ENCODE measurements at regions not wholly inside any gene's neighbourhood (a gene's known extent, or its start where the extent isn't known, plus 50 kb on each side); places are given as distances from the start of the nearest gene placed in this dataset.

- Histone ChIP-seq H3K27me3 (ENCODE audit: control insufficient read depth, extremely low read depth, insufficient read depth, low read length) (no peaks in the 10 kb centered on the region), H2AFZ (ENCODE audit: control insufficient read depth, low read length) (no peak overlapping the region), H3K9me1 (ENCODE audit: control insufficient read depth, extremely low read depth, insufficient read depth, low read length) (no peaks in the 10 kb centered on the region), H3K9me3 (ENCODE audit: control insufficient read depth, low read depth, low read length) (no peaks in the 10 kb centered on the region), H3K27ac (ENCODE audit: control insufficient read depth, insufficient read depth, low read length) (no peak overlapping the region), H3K36me3 (ENCODE audit: control insufficient read depth in 2 of 2, extremely low read depth in 1 of 2, insufficient read depth in 2 of 2, low read length in 2 of 2) (no peaks in the 10 kb centered on the region), H3K4me1 (ENCODE audit: control insufficient read depth, extremely low read depth, insufficient read depth, low read length) (no peaks in the 10 kb centered on the region), H3K79me2 (ENCODE audit: control insufficient read depth, insufficient read depth, low read length) (no peaks in the 10 kb centered on the region), H3K9ac (ENCODE audit: control insufficient read depth, extremely low read depth, insufficient read depth, low read length) (no peak overlapping the region), H3K4me3 (ENCODE audit: control insufficient read depth in 2 of 3, extremely low read depth in 1 of 3, insufficient read depth in 2 of 3, low read depth in 1 of 3, low read length in 3 of 3) (no peak overlapping the region), H3K4me2 (ENCODE audit: control insufficient read depth, extremely low read depth, insufficient read depth, low read depth, low read length) (no peak overlapping the region), H4K20me1 (ENCODE audit: control insufficient read depth, extremely low read depth, insufficient read depth, low read length) (no peaks in the 10 kb centered on the region)
- DNase-seq (ENCODE audit: low read depth, low spot score) (no peak), FAIRE-seq (no peak)
- dilution Hi-C loops (cut with MboI; ENCODE audit: extremely low pct_ligation_motif_present, low sequenced_read_pairs) = no loop called here
- no peak for TF ChIP-seq CTCF (optimal IDR thresholded peaks at IDR 0.05 in 1 of 3, IDR thresholded peaks at IDR 0.05 in 1 of 3, conservative IDR thresholded peaks at IDR 0.05 in 1 of 3; ENCODE audit: extremely low read depth in 1 of 3, insufficient read depth in 2 of 3, low read length in 3 of 3)
- TF ChIP-seq EZH2 (IDR thresholded peaks at IDR 0.05; ENCODE audit: low read length) = no peak
Observed at GRCh38 chr17:52537421-52537820, 378.9 kb upstream of the CA10 start.

GRCh38 chr17:52536489-52536888 is 378.0 kb upstream of the CA10 start:
- Histone ChIP-seq H3K9me3 (ENCODE audit: control insufficient read depth, low read depth, low read length) (no peaks in the 10 kb centered on the region), H3K27ac (ENCODE audit: control insufficient read depth, insufficient read depth, low read length) (no peak overlapping the region), H3K4me3 (ENCODE audit: control insufficient read depth in 2 of 3, extremely low read depth in 1 of 3, insufficient read depth in 2 of 3, low read depth in 1 of 3, low read length in 3 of 3) (no peak overlapping the region), H3K4me1 (ENCODE audit: control insufficient read depth, extremely low read depth, insufficient read depth, low read length) (no peaks in the 10 kb centered on the region), H3K36me3 (ENCODE audit: control insufficient read depth in 2 of 2, extremely low read depth in 1 of 2, insufficient read depth in 2 of 2, low read length in 2 of 2) (no peaks in the 10 kb centered on the region), H2AFZ (ENCODE audit: control insufficient read depth, low read length) (no peak overlapping the region), H3K27me3 (ENCODE audit: control insufficient read depth, extremely low read depth, insufficient read depth, low read length) (no peaks in the 10 kb centered on the region), H3K9ac (ENCODE audit: control insufficient read depth, extremely low read depth, insufficient read depth, low read length) (no peak overlapping the region), H4K20me1 (ENCODE audit: control insufficient read depth, extremely low read depth, insufficient read depth, low read length) (no peaks in the 10 kb centered on the region), H3K9me1 (ENCODE audit: control insufficient read depth, extremely low read depth, insufficient read depth, low read length) (no peaks in the 10 kb centered on the region), H3K4me2 (ENCODE audit: control insufficient read depth, extremely low read depth, insufficient read depth, low read depth, low read length) (no peak overlapping the region), H3K79me2 (ENCODE audit: control insufficient read depth, insufficient read depth, low read length) (no peaks in the 10 kb centered on the region)
- dilution Hi-C loops (cut with MboI; ENCODE audit: extremely low pct_ligation_motif_present, low sequenced_read_pairs) = no loop called here
- TF ChIP-seq CTCF (optimal IDR thresholded peaks at IDR 0.05 in 1 of 3, IDR thresholded peaks at IDR 0.05 in 1 of 3, conservative IDR thresholded peaks at IDR 0.05 in 1 of 3; ENCODE audit: extremely low read depth in 1 of 3, insufficient read depth in 2 of 3, low read length in 3 of 3) (no peak), EZH2 (IDR thresholded peaks at IDR 0.05; ENCODE audit: low read length) (no peak)
- DNase-seq (ENCODE audit: low read depth, low spot score) (no peak), FAIRE-seq (no peak)
